Left lobe of liver (tissue), 2 donors: ENCODE measurements at regions not wholly inside any gene's neighbourhood (a gene's known extent, or its start where the extent isn't known, plus 50 kb on each side); places are given as distances from the start of the nearest gene placed in this dataset.

Source experiments
- ATAC-seq: fragments of 200-7000 bp; cut with Tn5 transposase; one replicate; pipeline ENCODE4 v1.9.1; 2020; ENCODE audit warnings: mild to moderate bottlenecking, moderate library complexity
- DNase-seq: peaks from one replicate; pipeline ENCODE4 v3.0.0-alpha.2; 2020; ENCODE audit warnings: low spot score
- donor health status: DM: no; HTN: no; CAD: no; lungs with moderate emphysema.
- donor health status: DM: no; HTN: yes; CAD: no.

GRCh38 chr10:29763396-29763795, 128.6 kb upstream of the SVIL start:
- ATAC-seq: no peak
- no peak for DNase-seq

GRCh38 chr10:29761916-29762315, 127.1 kb upstream of the SVIL start:
- DNase-seq: peak; percentile 86

GRCh38 chr10:29760138-29760900, 125.5 kb upstream of the SVIL start:
- ATAC-seq (peak; percentile 12), DNase-seq (no peak)

More at GRCh38 chr10:29761916-29762315, 127.1 kb upstream of the SVIL start:
- ATAC-seq: peak; percentile 79

- no peak for DNase-seq
Observed at GRCh38 chr10:29757551-29758297, 123.0 kb upstream of the SVIL start.

GRCh38 chr10:29756451-29756850, 121.7 kb upstream of the SVIL start:
- DNase-seq (no peak), ATAC-seq (no peak)

More at GRCh38 chr10:29757551-29758297, 123.0 kb upstream of the SVIL start:
- ATAC-seq: peak; percentile 23

GRCh38 chr10:29753283-29753682, 118.5 kb upstream of the SVIL start:
- ATAC-seq: no peak

GRCh38 chr10:29751684-29752083, 116.9 kb upstream of the SVIL start:
- ATAC-seq: peak; percentile 43
- DNase-seq: no peak

More at GRCh38 chr10:29753283-29753682, 118.5 kb upstream of the SVIL start:
- DNase-seq: no peak

GRCh38 chr10:29751240-29751639, 116.5 kb upstream of the SVIL start:
- ATAC-seq (peak; percentile 58), DNase-seq (no peak)

- DNase-seq (no peak), ATAC-seq (no peak)
Observed at GRCh38 chr10:29749150-29749549, 114.4 kb upstream of the SVIL start.

GRCh38 chr10:29748109-29748650, 113.4 kb upstream of the SVIL start:
- ATAC-seq: no peak
- DNase-seq: no peak

GRCh38 chr10:29746080-29746797, 111.5 kb upstream of the SVIL start:
- ATAC-seq (no peak), DNase-seq (no peak)

GRCh38 chr10:29740981-29741545, 106.3 kb upstream of the SVIL start:
- DNase-seq: no peak
- ATAC-seq: no peak

GRCh38 chr10:29738341-29738740, 103.6 kb upstream of the SVIL start:
- ATAC-seq: no peak
- no peak for DNase-seq

GRCh38 chr10:29737074-29737593, 102.4 kb upstream of the SVIL start:
- no peak for DNase-seq
- ATAC-seq: no peak

GRCh38 chr10:29736366-29737073, 101.7 kb upstream of the SVIL start:
- peak; percentile 82 for DNase-seq
- peak; percentile 77 for ATAC-seq

- peak; percentile 94 for DNase-seq
- ATAC-seq: peak; percentile 84
Observed at GRCh38 chr10:29735628-29736365, 101.0 kb upstream of the SVIL start.

- DNase-seq: peak; percentile 73
- ATAC-seq: peak; percentile 46
Observed at GRCh38 chr10:29734962-29735627, 100.3 kb upstream of the SVIL start.

GRCh38 chr10:29734640-29734961, 99.8 kb upstream of the SVIL start:
- no peak for ATAC-seq
- DNase-seq: no peak

- DNase-seq: no peak
Observed at GRCh38 chr10:29733323-29733722, 98.6 kb upstream of the SVIL start.

More at GRCh38 chr10:29733323-29733722, 98.6 kb upstream of the SVIL start:
- no peak for ATAC-seq
